DND-41 (cell line): ENCODE measurements at regions not wholly inside any gene's neighbourhood (a gene's known extent, or its start where the extent isn't known, plus 50 kb on each side); places are given as distances from the start of the nearest gene placed in this dataset.

Experiments used
- ATAC-seq: fragments of 200-7000 bp; cut with Tn5 transposase; 3 replicates; pipeline ENCODE4 v1.9.1; 2021; ENCODE audit warnings: low read depth; ENCODE audit not compliant: insufficient read depth
- DNase-seq: peaks from one replicate; pipeline ENCODE4 v3.0.0-alpha.2; 2020
- H2AFZ ChIP-seq: 2 replicates; pipeline ENCODE4 v1.6.0; 2012; ENCODE audit warnings: low read depth, low read length
- H3K27ac ChIP-seq: 2 replicates; pipeline ENCODE4 v1.5.1; 2012; ENCODE audit warnings: low read length, inconsistent platforms
- H3K27me3 ChIP-seq: fragments of 200-600 bp; sonication (generic); 2 replicates; pipeline ENCODE4 v1.6.0; 2012; ENCODE audit warnings: low read length, mild to moderate bottlenecking, inconsistent platforms; ENCODE audit not compliant: insufficient read depth, poor library complexity
- H3K36me3 ChIP-seq: 2 replicates; pipeline ENCODE4 v1.5.1; 2012; ENCODE audit warnings: low read length, inconsistent platforms; ENCODE audit not compliant: insufficient read depth
- H3K4me1 ChIP-seq: 2 replicates; pipeline ENCODE4 v1.5.1; 2012; ENCODE audit warnings: mild to moderate bottlenecking, low read length; ENCODE audit not compliant: insufficient read depth
- H3K4me2 ChIP-seq: 2 replicates; pipeline ENCODE4 v1.6.0; 2012; ENCODE audit warnings: mild to moderate bottlenecking, moderate library complexity, low read length, inconsistent platforms; ENCODE audit not compliant: insufficient read depth
- H3K4me3 ChIP-seq, 2 experiments: fragments of 200-600 bp in 1 of 2; shearing (Covaris generic) in 1 of 2; 2 replicates each; pipeline ENCODE4 v1.5.1; 2012 to 2016; ENCODE audit warnings: inconsistent platforms in 2 of 2, low read length in 2 of 2, mild to moderate bottlenecking in 2 of 2, low read depth in 1 of 2, moderate library complexity in 1 of 2
- H3K79me2 ChIP-seq: 2 replicates; pipeline ENCODE4 v1.6.0; 2012; ENCODE audit warnings: low read length, inconsistent platforms; ENCODE audit not compliant: insufficient read depth
- H3K9ac ChIP-seq: 2 replicates; pipeline ENCODE4 v1.6.0; 2012; ENCODE audit warnings: low read depth, mild to moderate bottlenecking, inconsistent platforms, low read length, moderate library complexity
- H3K9me3 ChIP-seq: 2 replicates; pipeline ENCODE4 v1.5.1; 2012; ENCODE audit warnings: low read length, moderate library complexity, mild to moderate bottlenecking, inconsistent platforms; ENCODE audit not compliant: insufficient read depth, severe bottlenecking
- H4K20me1 ChIP-seq: 2 replicates; pipeline ENCODE4 v1.6.0; 2012; ENCODE audit warnings: low read length; ENCODE audit not compliant: insufficient read depth
- CTCF ChIP-seq: IDR thresholded peaks from 2 replicates; pipeline ENCODE4 v1.5.1; 2012; ENCODE audit warnings: borderline replicate concordance, low read length, moderate library complexity, mild to moderate bottlenecking; ENCODE audit not compliant: poor library complexity, severe bottlenecking; ENCODE audit errors: extremely low read depth
- EZH2 ChIP-seq: IDR thresholded peaks from 3 replicates; pipeline ENCODE4 v1.6.1; 2012; ENCODE audit warnings: borderline replicate concordance, low read depth, mild to moderate bottlenecking, moderate library complexity, low read length, inconsistent platforms; ENCODE audit not compliant: severe bottlenecking

GRCh38 chr12:116389326-116389725 is 111.8 kb upstream of the MED13L start:
- H3K9ac ChIP-seq = no peak overlapping the region
- ATAC-seq = no peak
- H4K20me1 ChIP-seq = no peaks in the 10 kb centered on the region
- no peak for DNase-seq
- H3K36me3 ChIP-seq = no peaks in the 10 kb centered on the region
- TF ChIP-seq CTCF = no peak
- TF ChIP-seq EZH2 = no peak
- H3K79me2 ChIP-seq = no peaks in the 10 kb centered on the region
- peaks cover 3% of the 10 kb centered on the region for H3K9me3 ChIP-seq
- H3K4me2 ChIP-seq = no peak overlapping the region
- H2AFZ ChIP-seq = no peak overlapping the region
- peaks cover 12% of the 10 kb centered on the region; the same call in 1 of the 2 replicates for H3K4me1 ChIP-seq
- no peak overlapping the region for H3K27ac ChIP-seq
- H3K4me3 ChIP-seq = no peak overlapping the region
- H3K27me3 ChIP-seq = no peaks in the 10 kb centered on the region

DNA sequence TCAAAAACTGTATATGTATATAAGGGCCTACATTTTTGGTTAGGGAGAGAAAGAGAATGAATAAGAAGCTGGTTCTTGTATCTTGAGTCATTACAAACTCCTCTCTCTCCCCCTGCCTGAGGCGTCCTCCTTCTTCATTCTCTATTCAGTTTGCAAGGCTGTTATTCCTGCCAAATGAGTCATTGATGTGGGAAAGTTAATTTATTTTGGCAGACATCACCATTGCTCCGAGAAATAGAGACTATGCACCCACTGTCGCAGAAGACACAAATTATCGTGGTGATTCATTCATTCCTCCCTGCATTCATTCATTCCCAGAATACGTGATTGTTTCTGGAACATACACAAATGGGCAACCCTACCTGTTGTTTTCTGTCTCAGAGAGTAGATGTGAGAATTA is 112.5 kb upstream of the MED13L start:
- H3K9ac ChIP-seq = no peak overlapping the region
- peaks cover 12% of the 10 kb centered on the region; the same call in 1 of the 2 replicates for H3K4me1 ChIP-seq
- H3K36me3 ChIP-seq = no peaks in the 10 kb centered on the region
- H3K79me2 ChIP-seq = no peaks in the 10 kb centered on the region
- H3K9me3 ChIP-seq = peaks cover 3% of the 10 kb centered on the region
- DNase-seq (no peak), ATAC-seq (no peak)
- no peak overlapping the region for H3K4me2 ChIP-seq
- TF ChIP-seq EZH2 (no peak), CTCF (no peak)
- no peak overlapping the region for H3K4me3 ChIP-seq
- H4K20me1 ChIP-seq = no peaks in the 10 kb centered on the region
- H3K27me3 ChIP-seq = no peaks in the 10 kb centered on the region
- no peak overlapping the region for H2AFZ ChIP-seq
- no peak overlapping the region for H3K27ac ChIP-seq

GRCh38 chr12:116390401-116391335 is 113.2 kb upstream of the MED13L start:
- ATAC-seq = no peak
- H3K79me2 ChIP-seq = no peaks in the 10 kb centered on the region
- no peak overlapping the region for H3K4me3 ChIP-seq
- no peak for DNase-seq
- H3K27me3 ChIP-seq = no peaks in the 10 kb centered on the region
- no peak overlapping the region for H3K9ac ChIP-seq
- no peaks in the 10 kb centered on the region for H4K20me1 ChIP-seq
- H3K36me3 ChIP-seq = no peaks in the 10 kb centered on the region
- H3K9me3 ChIP-seq = peaks cover 3% of the 10 kb centered on the region
- TF ChIP-seq EZH2 = no peak
- TF ChIP-seq CTCF = no peak
- peaks cover 5% of the 10 kb centered on the region; the same call in 1 of the 2 replicates for H3K4me1 ChIP-seq
- H3K4me2 ChIP-seq = no peak overlapping the region
- H2AFZ ChIP-seq = no peak overlapping the region
- no peak overlapping the region for H3K27ac ChIP-seq
